Loucy (cell line): ENCODE measurements at regions not wholly inside any gene's neighbourhood (a gene's known extent, or its start where the extent isn't known, plus 50 kb on each side); places are given as distances from the start of the nearest gene placed in this dataset.

Source experiments
- CTCF ChIP-seq: fragments of 200-600 bp; sonication (generic); conservative IDR thresholded peaks from 2 replicates; pipeline ENCODE4 v1.5.1; 2014; ENCODE audit warnings: mild to moderate bottlenecking, antibody characterized with exemption, low read length
- EZH2phosphoT487 ChIP-seq: fragments of 200-600 bp; IDR thresholded peaks from 2 replicates; pipeline ENCODE4 v1.6.1; 2018; ENCODE audit warnings: antibody characterized with exemption, mild to moderate bottlenecking, moderate library complexity, borderline replicate concordance

- no peak for TF ChIP-seq CTCF
- TF ChIP-seq EZH2phosphoT487, result no peak
Observed at GRCh38 chr13:60745343-60745742, 348.3 kb downstream of the TDRD3 start.
